Panc1 (cell line): ENCODE measurements at regions not wholly inside any gene's neighbourhood (a gene's known extent, or its start where the extent isn't known, plus 50 kb on each side); places are given as distances from the start of the nearest gene placed in this dataset.

Source experiments
- ATAC-seq: fragments of 200-7000 bp; cut with Tn5 transposase; 2 replicates; pipeline ENCODE4 v1.9.1; 2020; ENCODE audit warnings: mild to moderate bottlenecking, moderate library complexity
- BruUV-seq: library from RNA; stranded (reverse); fragments of 400-500 nt; replicated peaks from 2 replicates; lab custom pipeline; 2021; lab: Mats Ljungman, UMichigan
- CTCF ChIA-PET: fragments of 300-600 bp; sonication (Branson Sonifier 250); formaldehyde crosslinking; loops from one replicate; lab custom pipeline; 2022; ENCODE audit warnings: antibody characterized with exemption; lab: Charles Lee
- POLR2A ChIA-PET: fragments of 300-600 bp; sonication (Branson Sonifier 250); formaldehyde crosslinking; loops from one replicate; lab custom pipeline; 2022; ENCODE audit warnings: antibody characterized with exemption; lab: Charles Lee
- DNase-seq: peaks from one replicate; pipeline ENCODE4 v3.0.0-alpha.2; 2010; ENCODE audit warnings: low read depth, low spot score
- H3K27ac ChIP-seq: 2 replicates; pipeline ENCODE4 v1.5.1; 2011; ENCODE audit warnings: mild to moderate bottlenecking, low read length, inconsistent platforms
- H3K27me3 ChIP-seq: fragments of 200-500 bp; sonication (Bioruptor generic); 2 replicates; pipeline ENCODE4 v1.6.0; 2014; ENCODE audit warnings: low read length, inconsistent platforms; ENCODE audit not compliant: control insufficient read depth, insufficient read depth
- H3K36me3 ChIP-seq: fragments of 200-500 bp; sonication (Bioruptor generic); 2 replicates; pipeline ENCODE4 v1.5.1; 2014; ENCODE audit warnings: inconsistent platforms, mild to moderate bottlenecking, low read length, moderate library complexity; ENCODE audit not compliant: control insufficient read depth, insufficient read depth
- H3K4me1 ChIP-seq: 2 replicates; pipeline ENCODE4 v1.5.1; 2011; ENCODE audit warnings: inconsistent platforms, mild to moderate bottlenecking, low read length, moderate library complexity; ENCODE audit not compliant: control insufficient read depth, insufficient read depth
- H3K4me3 ChIP-seq, 2 experiments: 2 replicates each; pipeline ENCODE4 v1.5.1; 2011 to 2012; ENCODE audit warnings: low read depth in 2 of 2, low read length in 2 of 2, mild to moderate bottlenecking in 2 of 2, inconsistent platforms in 1 of 2, moderate library complexity in 1 of 2
- H3K9me3 ChIP-seq: fragments of 200-500 bp; sonication (Bioruptor generic); 2 replicates; pipeline ENCODE4 v1.5.1; 2014; ENCODE audit warnings: low read depth, mild to moderate bottlenecking, inconsistent platforms, low read length, moderate library complexity; ENCODE audit not compliant: control insufficient read depth, insufficient read depth
- CTCF ChIP-seq: fragments of 450-650 bp; IDR thresholded peaks from 2 replicates; pipeline ENCODE4 v1.5.1; 2017; ENCODE audit warnings: mild to moderate bottlenecking
- POLR2AphosphoS5 ChIP-seq: IDR thresholded peaks from 2 replicates; pipeline ENCODE4 v1.6.1; 2012; ENCODE audit warnings: mild to moderate bottlenecking, low read depth, low read length, moderate library complexity
- REST ChIP-seq, 2 experiments: IDR thresholded peaks; 2 replicates each; pipeline ENCODE4 v1.6.1; 2011 to 2012; ENCODE audit warnings: low read depth in 2 of 2, control low read depth in 1 of 2, low read length in 1 of 2, mild to moderate bottlenecking in 1 of 2, moderate library complexity in 1 of 2; ENCODE audit not compliant: insufficient read depth in 1 of 2
- SIN3A ChIP-seq: IDR thresholded peaks from 2 replicates; pipeline ENCODE4 v1.6.1; 2012; ENCODE audit warnings: low read depth, mild to moderate bottlenecking, low read length, moderate library complexity, borderline replicate concordance; ENCODE audit not compliant: insufficient read depth
- TCF7L2 ChIP-seq: IDR thresholded peaks from 2 replicates; pipeline ENCODE4 v1.6.1; 2011; ENCODE audit warnings: mild to moderate bottlenecking, low read depth, low read length, inconsistent platforms
- in situ Hi-C: cut with HindIII; loops from 2 replicates; pipeline ENCODE4 v1.10.0; 2016; ENCODE audit warnings: low sequenced_read_pairs, low pct_unique_long_range_greater_than_20kb
- intact Hi-C: fragments of 100-400 bp; cut with micrococcal nuclease; formaldehyde crosslinking; loops from one replicate; pipeline ENCODE4 v1.10.0; 2022; ENCODE audit not compliant: unreplicated experiment

GRCh38 chrX:114152130-114152529 lies 431.8 kb upstream of the HTR2C start:
- CTCF ChIA-PET = no interaction called here
- BruUV-seq = no TSS peak
- POLR2A ChIA-PET = no interaction called here
- intact Hi-C loops (no loop called here), in situ Hi-C loops (no loop called here)
- no peaks in the 10 kb centered on the region for H3K4me1 ChIP-seq
- no peaks in the 10 kb centered on the region; the same call in 1 of the 2 replicates for H3K9me3 ChIP-seq
- no peaks in the 10 kb centered on the region for H3K36me3 ChIP-seq
- H3K27me3 ChIP-seq = no peaks in the 10 kb centered on the region
- no peak overlapping the region for H3K27ac ChIP-seq
- no peak overlapping the region for H3K4me3 ChIP-seq
- no peak for TF ChIP-seq REST (IDR thresholded peaks at IDR 0.05; ENCODE audit: insufficient read depth in 1 of 2, low read depth in 2 of 2, low read length in 1 of 2)
- no peak for TF ChIP-seq SIN3A
- no peak for TF ChIP-seq TCF7L2
- no peak for TF ChIP-seq CTCF
- TF ChIP-seq POLR2AphosphoS5 = no peak
- peak; percentile 89 for ATAC-seq
- DNase-seq = peak; percentile 62

GRCh38 chrX:114134465-114134864 lies 449.4 kb upstream of the HTR2C start:
- ChIA-PET CTCF (no interaction called here), POLR2A (no interaction called here)
- H3K27me3 ChIP-seq = no peaks in the 10 kb centered on the region
- BruUV-seq = no TSS peak
- H3K27ac ChIP-seq = no peak overlapping the region
- TF ChIP-seq REST (IDR thresholded peaks at IDR 0.05; ENCODE audit: insufficient read depth in 1 of 2, low read depth in 2 of 2, low read length in 1 of 2) (no peak), SIN3A (no peak), CTCF (no peak), TCF7L2 (no peak), POLR2AphosphoS5 (no peak)
- in situ Hi-C loops = no loop called here
- H3K36me3 ChIP-seq = no peaks in the 10 kb centered on the region
- no peaks in the 10 kb centered on the region for H3K9me3 ChIP-seq
- H3K4me3 ChIP-seq = no peak overlapping the region
- no peak for ATAC-seq
- H3K4me1 ChIP-seq = no peaks in the 10 kb centered on the region
- intact Hi-C loops = no loop called here
- no peak for DNase-seq
